ENCODE measurements at regions not wholly inside any gene's neighbourhood (a gene's known extent, or its start where the extent isn't known, plus 50 kb on each side); places are given as distances from the start of the nearest gene placed in this dataset.
A peak's percentile ranks its signal among the peaks of the same experiment; 100 is the strongest.

- Mint-ChIP-seq H3K9me3 (no peaks in the 10 kb centered on the region), H3K36me3 (ENCODE audit: insufficient read depth) (peaks cover 2% of the 10 kb centered on the region), H3K27me3 (no peaks in the 10 kb centered on the region), H3K4me3 (peak overlapping the region; percentile 20 to 42), H3K27ac (peak overlapping the region; percentile 88 to 95), H3K4me1 (ENCODE audit: low read depth in 2 of 2) (peaks cover 41 to 56% of the 10 kb centered on the region in 2 donors)
- ATAC-seq (replicated peaks) (no peak), DNase-seq (no peak)
Observed at GRCh38 chr22:42217752-42218280, 52.6 kb downstream of the TCF20 start.

- Mint-ChIP-seq H3K27ac (peak overlapping the region; percentile 88 to 95), H3K27me3 (no peaks in the 10 kb centered on the region), H3K4me3 (peak overlapping the region; percentile 20 to 42), H3K9me3 (no peaks in the 10 kb centered on the region), H3K36me3 (ENCODE audit: insufficient read depth) (peaks cover 2% of the 10 kb centered on the region), H3K4me1 (ENCODE audit: low read depth in 2 of 2) (peaks cover 37 to 49% of the 10 kb centered on the region in 2 donors)
- peak; percentile 39 for ATAC-seq (replicated peaks)
- no peak for DNase-seq
Observed at GRCh38 chr22:42217019-42217751, 53.3 kb downstream of the TCF20 start.

- ATAC-seq (replicated peaks) = no peak
- Mint-ChIP-seq H3K27me3 (no peaks in the 10 kb centered on the region), H3K36me3 (ENCODE audit: insufficient read depth) (peaks cover 16% of the 10 kb centered on the region), H3K4me3 (no peak overlapping the region), H3K9me3 (no peaks in the 10 kb centered on the region), H3K27ac (peak overlapping the region in 1 of 2 donors; percentile 44), H3K4me1 (ENCODE audit: low read depth in 2 of 2) (peaks cover 35 to 43% of the 10 kb centered on the region in 2 donors)
- no peak for DNase-seq
Observed at GRCh38 chr22:42214633-42215415, 55.6 kb downstream of the TCF20 start.

- Mint-ChIP-seq H3K4me1 (ENCODE audit: low read depth in 2 of 2) (peaks cover 35 to 56% of the 10 kb centered on the region in 2 donors), H3K27ac (peak overlapping the region; percentile 81 to 82), H3K36me3 (ENCODE audit: insufficient read depth) (peaks cover 25% of the 10 kb centered on the region), H3K4me3 (peak overlapping the region; percentile 55 to 65), H3K27me3 (no peaks in the 10 kb centered on the region), H3K9me3 (no peaks in the 10 kb centered on the region)
- ATAC-seq (replicated peaks) = peak; percentile 57
- DNase-seq = no peak
Observed at GRCh38 chr22:42208362-42208761, 62.1 kb downstream of the TCF20 start.

GRCh38 chr22:42207918-42208317 is 62.5 kb downstream of the TCF20 start:
- Mint-ChIP-seq H3K4me1 (ENCODE audit: low read depth in 2 of 2) (peaks cover 38 to 60% of the 10 kb centered on the region in 2 donors), H3K27ac (peak overlapping the region; percentile 81 to 82), H3K4me3 (peak overlapping the region; percentile 55 to 65), H3K9me3 (no peaks in the 10 kb centered on the region), H3K36me3 (ENCODE audit: insufficient read depth) (peaks cover 27% of the 10 kb centered on the region), H3K27me3 (no peaks in the 10 kb centered on the region)
- DNase-seq (no peak), ATAC-seq (replicated peaks) (peak; percentile 62)

- H3K4me3 Mint-ChIP-seq = peak overlapping the region in 1 of 2 donors; percentile 87
- no peak for ATAC-seq (replicated peaks)
- H3K27ac Mint-ChIP-seq = peak overlapping the region; percentile 93 to 96
- no peak for DNase-seq
- H3K9me3 Mint-ChIP-seq = no peaks in the 10 kb centered on the region
- H3K4me1 Mint-ChIP-seq (ENCODE audit: low read depth in 2 of 2) = peaks cover 44 to 70% of the 10 kb centered on the region in 2 donors
- peaks cover 9% of the 10 kb centered on the region for H3K36me3 Mint-ChIP-seq (ENCODE audit: insufficient read depth)
- H3K27me3 Mint-ChIP-seq = no peaks in the 10 kb centered on the region
Observed at GRCh38 chr22:42203609-42204008, 66.8 kb downstream of the TCF20 start.

- Mint-ChIP-seq H3K9me3 (no peaks in the 10 kb centered on the region), H3K27ac (peak overlapping the region; percentile 93 to 96), H3K36me3 (ENCODE audit: insufficient read depth) (peaks cover 6% of the 10 kb centered on the region), H3K4me1 (ENCODE audit: low read depth in 2 of 2) (peaks cover 36 to 62% of the 10 kb centered on the region in 2 donors), H3K4me3 (peak overlapping the region; percentile 75 to 87), H3K27me3 (no peaks in the 10 kb centered on the region)
- DNase-seq (peak; percentile 12 to 37 (median 17)), ATAC-seq (replicated peaks) (peak; percentile 78)
Observed at GRCh38 chr22:42202669-42203068, 67.8 kb downstream of the TCF20 start.

- H3K4me3 Mint-ChIP-seq = peak overlapping the region; percentile 75 to 87
- H3K27ac Mint-ChIP-seq = peak overlapping the region; percentile 93 to 96
- no peaks in the 10 kb centered on the region for H3K27me3 Mint-ChIP-seq
- ATAC-seq (replicated peaks) (peak; percentile 92), DNase-seq (peak; percentile 14 to 41 (median 23))
- peaks cover 34 to 62% of the 10 kb centered on the region in 2 donors for H3K4me1 Mint-ChIP-seq (ENCODE audit: low read depth in 2 of 2)
- peaks cover 2% of the 10 kb centered on the region for H3K36me3 Mint-ChIP-seq (ENCODE audit: insufficient read depth)
- no peaks in the 10 kb centered on the region for H3K9me3 Mint-ChIP-seq
Observed at GRCh38 chr22:42202048-42202447, 68.4 kb downstream of the TCF20 start.

- Mint-ChIP-seq H3K27me3 (no peaks in the 10 kb centered on the region), H3K27ac (peak overlapping the region in 1 of 2 donors; percentile 88)
Observed at GRCh38 chr22:42199025-42199424, 68.4 kb upstream of the CYP2D6 start.

GRCh38 chr22:42198226-42198625 is 67.6 kb upstream of the CYP2D6 start:
- Mint-ChIP-seq H3K27me3 (no peaks in the 10 kb centered on the region), H3K36me3 (ENCODE audit: insufficient read depth) (peaks cover 2% of the 10 kb centered on the region), H3K9me3 (no peaks in the 10 kb centered on the region), H3K27ac (no peak overlapping the region), H3K4me3 (no peak overlapping the region), H3K4me1 (ENCODE audit: low read depth in 2 of 2) (peaks cover 41 to 66% of the 10 kb centered on the region in 2 donors)
- no peak for ATAC-seq (replicated peaks)
- DNase-seq = no peak

More at GRCh38 chr22:42199025-42199424, 68.4 kb upstream of the CYP2D6 start:
- Mint-ChIP-seq H3K4me3 (no peak overlapping the region), H3K36me3 (ENCODE audit: insufficient read depth) (peaks cover 2% of the 10 kb centered on the region), H3K4me1 (ENCODE audit: low read depth in 2 of 2) (peaks cover 38 to 66% of the 10 kb centered on the region in 2 donors), H3K9me3 (no peaks in the 10 kb centered on the region)
- DNase-seq (no peak), ATAC-seq (replicated peaks) (no peak)

- ATAC-seq (replicated peaks) = no peak
- H3K4me3 Mint-ChIP-seq = no peak overlapping the region
- no peak for DNase-seq
- no peaks in the 10 kb centered on the region for H3K9me3 Mint-ChIP-seq
- H3K27me3 Mint-ChIP-seq = no peaks in the 10 kb centered on the region
- H3K4me1 Mint-ChIP-seq (ENCODE audit: low read depth in 2 of 2) = peaks cover 31 to 60% of the 10 kb centered on the region in 2 donors
- H3K36me3 Mint-ChIP-seq (ENCODE audit: insufficient read depth) = no peaks in the 10 kb centered on the region
- no peak overlapping the region for H3K27ac Mint-ChIP-seq
Observed at GRCh38 chr22:42196454-42196853, 65.8 kb upstream of the CYP2D6 start.

- Mint-ChIP-seq H3K27me3 (no peaks in the 10 kb centered on the region), H3K9me3 (no peaks in the 10 kb centered on the region), H3K4me1 (ENCODE audit: low read depth in 2 of 2) (peaks cover 24 to 53% of the 10 kb centered on the region in 2 donors), H3K36me3 (ENCODE audit: insufficient read depth) (no peaks in the 10 kb centered on the region), H3K4me3 (no peak overlapping the region), H3K27ac (peak overlapping the region in 1 of 2 donors; percentile 64)
- DNase-seq (no peak), ATAC-seq (replicated peaks) (no peak)
Observed at GRCh38 chr22:42194953-42195352, 64.3 kb upstream of the CYP2D6 start.

GRCh38 chr22:42194104-42194851 is 63.7 kb upstream of the CYP2D6 start:
- Mint-ChIP-seq H3K9me3 (no peaks in the 10 kb centered on the region), H3K4me1 (ENCODE audit: low read depth in 2 of 2) (peaks cover 24 to 54% of the 10 kb centered on the region in 2 donors), H3K4me3 (no peak overlapping the region), H3K27ac (peak overlapping the region in 1 of 2 donors; percentile 64), H3K27me3 (no peaks in the 10 kb centered on the region), H3K36me3 (ENCODE audit: insufficient read depth) (no peaks in the 10 kb centered on the region)
- no peak for DNase-seq
- ATAC-seq (replicated peaks) = no peak

Data from effector memory CD8-positive, alpha-beta T cell (primary cell).